HCEC 1CT (cell line): ENCODE measurements at regions not wholly inside any gene's neighbourhood (a gene's known extent, or its start where the extent isn't known, plus 50 kb on each side); places are given as distances from the start of the nearest gene placed in this dataset.

Experiments
- DNase-seq: peaks from one replicate; pipeline ENCODE4 v3.0.0-alpha.2; 2017

DNA sequence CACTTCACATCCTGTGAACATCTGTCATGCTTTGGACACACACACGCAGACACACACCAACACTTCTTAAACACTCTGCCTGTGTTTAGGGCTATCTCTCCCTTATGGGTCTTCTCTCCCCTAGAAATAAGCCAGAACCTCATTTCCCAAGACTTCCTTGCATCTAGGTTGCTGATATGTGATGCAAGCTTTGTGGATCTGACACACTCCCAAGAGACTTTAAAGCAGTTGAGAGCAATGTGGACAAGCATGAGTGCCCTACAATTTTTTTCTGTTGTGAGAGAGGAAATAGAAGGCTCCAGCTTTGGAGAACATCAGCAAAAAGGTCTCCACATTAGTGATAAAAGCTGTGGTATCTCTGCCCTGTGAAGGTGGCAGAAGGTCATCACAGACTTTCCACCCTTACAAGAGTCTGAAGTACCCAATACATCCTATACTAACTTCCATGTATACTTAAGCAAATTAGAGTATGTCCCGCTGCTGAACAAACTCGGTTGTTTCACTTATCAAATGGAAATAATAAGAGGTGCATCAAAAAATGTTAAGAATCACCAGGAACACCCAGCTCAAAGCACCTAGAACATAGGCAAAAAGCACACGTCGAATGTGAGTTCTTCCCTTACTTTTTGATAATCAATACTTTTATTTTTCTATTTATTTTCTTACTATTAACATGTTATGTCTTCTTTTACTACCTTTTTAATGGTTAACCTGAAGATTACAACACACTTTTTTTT is 267.6 kb downstream of the SETD4 start:
- DNase-seq, result no peak

- DNase-seq, result no peak
Observed at GRCh38 chr21:35791541-35792325, 268.6 kb downstream of the SETD4 start.

- DNase-seq, result no peak
Observed at GRCh38 chr21:35783721-35784120, 276.6 kb downstream of the SETD4 start.

- DNase-seq, result no peak
Observed at GRCh38 chr21:35782667-35783066, 277.7 kb downstream of the SETD4 start.

- DNase-seq, result no peak
Observed at GRCh38 chr21:35780983-35781382, 279.3 kb downstream of the SETD4 start.

GRCh38 chr21:35779690-35780570 is 280.4 kb downstream of the SETD4 start:
- DNase-seq, result peak; percentile 86

DNA sequence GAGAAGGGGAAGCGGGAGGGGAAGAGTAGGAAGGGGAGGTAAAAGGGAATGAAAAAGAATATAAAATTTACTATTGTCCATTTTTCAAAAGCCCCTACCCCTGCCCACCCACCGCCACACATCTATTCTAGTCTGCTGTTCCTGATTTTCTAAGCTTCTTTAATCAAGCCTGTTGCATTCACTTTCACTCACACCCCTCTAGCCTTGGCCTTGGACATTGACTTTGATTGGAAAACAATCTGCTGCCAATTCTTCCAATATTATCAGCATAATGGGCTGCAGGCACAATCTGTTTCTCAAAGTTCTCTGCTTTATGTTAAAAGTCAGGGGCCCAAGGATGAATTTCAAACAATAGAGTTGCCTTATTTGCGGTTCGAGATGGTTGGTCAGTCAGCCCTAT is 281.2 kb downstream of the SETD4 start:
- no peak for DNase-seq

DNA sequence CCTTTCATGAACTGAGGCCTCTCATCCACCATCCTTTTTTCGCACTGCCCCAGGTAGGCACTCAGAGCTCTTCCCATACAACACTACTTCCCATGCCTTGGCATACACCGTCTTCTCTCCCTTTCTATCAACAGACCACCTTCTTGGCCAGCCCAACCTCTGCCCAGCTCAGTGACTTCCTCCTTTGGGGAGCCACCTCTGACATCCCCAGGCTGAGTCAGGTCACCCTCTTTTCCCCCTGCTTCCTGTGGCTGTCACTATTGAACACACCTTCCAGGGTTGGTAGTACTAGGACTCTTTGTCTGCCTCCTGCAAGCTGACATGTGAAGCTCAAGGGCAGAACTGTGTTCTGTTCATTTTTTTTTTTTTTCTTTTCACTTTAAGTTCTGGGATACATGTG is 283.2 kb downstream of the SETD4 start:
- DNase-seq, result no peak

GRCh38 chr21:35775778-35776544 is 284.4 kb downstream of the SETD4 start:
- peak; percentile 4 for DNase-seq

DNA sequence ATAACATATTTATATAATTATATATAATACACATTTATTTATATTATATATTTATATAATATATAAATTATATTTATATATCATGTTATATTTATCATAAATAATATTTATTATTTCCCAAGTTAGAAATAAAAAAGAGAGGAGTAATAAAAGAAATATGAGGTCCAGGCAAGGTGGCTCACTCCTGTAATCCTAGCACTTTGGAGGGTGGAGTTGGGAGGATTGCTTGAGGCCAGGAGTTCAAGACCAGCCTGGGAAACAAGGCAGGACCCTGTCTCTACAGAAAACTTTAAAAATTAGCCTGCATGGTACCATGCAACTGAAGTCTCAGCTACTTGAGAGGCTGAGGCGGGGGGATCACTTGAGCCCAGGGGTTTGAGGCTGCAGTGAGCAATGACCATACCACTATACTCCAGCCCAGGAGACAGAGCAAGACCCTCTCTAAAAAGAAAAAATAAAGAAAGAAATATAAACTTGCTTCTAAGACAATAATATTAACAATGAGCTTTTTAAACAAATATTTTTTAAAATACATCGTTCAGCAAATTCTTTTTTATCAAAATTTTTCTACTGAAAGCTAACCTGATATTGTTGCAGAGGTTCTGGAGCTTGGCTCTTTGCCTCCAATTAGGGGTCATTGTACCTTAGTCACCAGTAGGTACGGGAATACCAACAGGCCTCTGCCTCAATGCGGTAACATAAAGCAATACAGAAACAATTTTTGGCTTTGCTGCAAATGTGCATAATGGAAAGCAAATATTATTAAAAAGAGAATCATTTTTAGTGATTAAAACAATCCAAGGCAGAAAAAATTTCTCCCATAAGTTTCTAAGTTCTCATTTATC is 290.0 kb downstream of the SETD4 start:
- DNase-seq, result no peak

DNA sequence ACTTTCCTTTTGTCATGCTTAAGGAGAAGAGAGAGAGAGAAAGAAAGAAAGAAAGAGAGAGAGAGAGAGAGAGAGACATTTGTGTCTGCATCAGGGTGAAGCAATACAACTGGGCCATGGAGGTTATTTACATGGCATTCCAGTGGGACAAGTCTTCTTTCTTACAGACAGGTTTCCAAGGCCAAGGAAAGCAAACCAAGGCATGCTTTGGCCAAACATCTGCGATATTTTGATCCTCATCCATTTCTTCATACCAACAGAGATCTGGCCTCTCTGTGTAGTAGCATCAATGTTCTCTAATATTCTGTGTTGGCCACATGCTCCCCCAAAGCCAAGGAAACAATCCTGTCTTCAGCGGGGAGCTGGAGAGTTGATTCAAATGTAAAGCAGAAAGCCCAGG is 292.1 kb downstream of the SETD4 start:
- no peak for DNase-seq

DNA sequence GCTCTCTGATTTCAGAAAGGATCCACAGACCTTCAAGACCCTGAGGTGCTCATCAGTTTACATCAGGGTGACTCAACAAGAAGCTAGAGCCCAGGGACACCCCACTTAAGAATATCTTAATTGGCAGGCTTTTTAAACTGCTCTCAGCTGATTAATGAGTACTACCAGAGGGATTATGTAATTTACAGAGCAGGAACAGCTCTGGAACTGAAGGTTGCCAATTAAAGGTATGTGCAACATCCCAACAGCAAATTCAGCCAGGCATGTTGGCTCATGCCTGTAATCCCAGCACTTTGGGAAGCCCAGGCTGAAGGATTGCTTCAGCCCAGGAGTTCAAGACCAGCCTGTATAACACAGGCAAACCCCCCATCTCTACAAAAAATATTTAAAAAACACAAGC is 295.7 kb downstream of the SETD4 start:
- no peak for DNase-seq

GRCh38 chr21:35764077-35764476 is 296.2 kb downstream of the SETD4 start:
- DNase-seq, result no peak

DNA sequence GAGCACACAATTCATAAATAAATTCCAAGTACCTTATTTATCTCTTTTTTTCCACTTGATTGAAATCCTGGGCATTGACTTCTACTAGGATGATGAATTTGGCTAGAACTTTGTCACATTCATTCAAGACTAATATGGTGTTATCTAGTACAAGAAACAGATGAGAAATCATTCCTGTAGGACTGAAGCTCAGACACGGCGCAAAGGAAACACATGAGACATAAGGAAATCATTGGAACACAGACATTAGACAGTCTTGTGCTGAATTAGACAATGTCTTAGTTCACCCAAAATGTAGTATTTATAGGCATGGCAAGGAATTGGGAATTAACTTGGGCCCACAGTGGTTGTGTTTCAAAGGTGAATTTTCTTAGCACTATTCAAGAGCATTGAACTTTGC is 305.7 kb downstream of the SETD4 start:
- DNase-seq, result no peak

- DNase-seq, result no peak
Observed at GRCh38 chr21:35753308-35753707, 307.0 kb downstream of the SETD4 start.

DNA sequence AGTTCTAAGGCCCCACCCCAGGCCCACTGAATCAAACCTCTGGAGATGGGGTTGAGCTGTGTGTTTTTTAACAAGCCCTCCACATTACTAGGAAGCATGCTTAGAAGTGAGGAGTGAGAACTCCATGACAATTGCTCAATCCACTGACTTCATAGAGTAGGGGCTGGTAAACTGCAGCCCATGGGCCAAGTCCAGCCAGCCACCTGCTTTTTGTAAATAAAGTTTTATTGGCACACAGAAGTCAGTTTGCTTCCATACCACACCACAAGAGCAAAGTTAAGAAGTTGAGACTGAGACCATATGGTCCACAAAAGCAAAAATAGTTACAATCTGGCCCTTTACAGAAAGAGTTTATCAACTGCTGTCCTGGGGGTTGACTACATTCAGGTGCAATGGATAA is 309.2 kb downstream of the SETD4 start:
- no peak for DNase-seq

DNA sequence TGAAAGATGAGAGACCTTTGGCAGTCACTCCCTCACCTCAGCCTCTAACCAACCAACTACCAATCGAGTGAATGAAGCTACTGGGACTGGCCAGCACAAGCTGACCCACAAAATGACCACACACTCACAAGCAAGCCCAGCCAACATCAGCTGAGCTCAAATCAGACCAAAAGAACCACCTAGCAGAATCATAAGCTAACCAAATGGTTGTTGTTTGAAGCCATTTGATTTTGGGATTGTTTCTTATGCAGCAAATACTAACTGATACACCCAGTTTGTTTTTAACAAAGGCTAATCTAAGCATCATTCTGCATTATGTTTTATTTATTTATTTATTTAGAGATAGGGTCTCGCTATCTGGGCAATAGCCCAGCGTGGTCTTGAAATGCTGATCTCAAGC is 310.4 kb downstream of the SETD4 start:
- DNase-seq, result no peak

GRCh38 chr21:35748678-35749314 is 311.5 kb downstream of the SETD4 start:
- DNase-seq, result no peak

- peak; percentile 67 for DNase-seq
Observed at GRCh38 chr21:35743571-35743970, 316.8 kb downstream of the SETD4 start.

DNA sequence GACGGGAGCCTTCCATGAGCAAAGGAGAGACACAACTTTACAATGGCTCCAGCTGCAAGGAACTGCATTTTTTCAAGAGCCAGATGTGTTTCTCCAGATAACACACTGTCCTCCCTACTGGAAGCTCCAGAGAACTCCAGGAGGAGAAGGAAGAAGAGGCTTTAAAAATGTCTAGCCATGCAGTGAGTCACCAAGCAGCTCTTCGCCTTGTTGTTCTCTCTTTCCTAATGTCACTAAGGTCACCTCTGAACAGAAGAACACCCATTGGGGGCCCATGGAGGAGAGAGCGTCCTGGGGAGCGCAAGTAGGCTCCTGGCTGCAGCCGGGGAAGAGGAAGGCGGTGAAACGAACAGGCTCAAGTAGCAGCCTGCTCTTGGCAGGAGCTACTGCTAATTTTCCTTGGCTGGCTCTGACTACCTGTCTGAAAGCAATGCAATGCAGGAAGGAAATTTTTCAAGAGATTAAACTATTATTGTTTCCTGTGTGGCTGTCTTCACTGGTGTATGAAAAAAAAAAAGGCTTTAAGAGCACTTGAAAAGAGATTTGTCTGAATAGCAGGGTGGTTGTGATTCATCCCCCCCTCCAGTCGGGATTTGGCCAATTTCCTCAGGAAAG is 321.9 kb downstream of the SETD4 start:
- DNase-seq, result peak; percentile 41

DNA sequence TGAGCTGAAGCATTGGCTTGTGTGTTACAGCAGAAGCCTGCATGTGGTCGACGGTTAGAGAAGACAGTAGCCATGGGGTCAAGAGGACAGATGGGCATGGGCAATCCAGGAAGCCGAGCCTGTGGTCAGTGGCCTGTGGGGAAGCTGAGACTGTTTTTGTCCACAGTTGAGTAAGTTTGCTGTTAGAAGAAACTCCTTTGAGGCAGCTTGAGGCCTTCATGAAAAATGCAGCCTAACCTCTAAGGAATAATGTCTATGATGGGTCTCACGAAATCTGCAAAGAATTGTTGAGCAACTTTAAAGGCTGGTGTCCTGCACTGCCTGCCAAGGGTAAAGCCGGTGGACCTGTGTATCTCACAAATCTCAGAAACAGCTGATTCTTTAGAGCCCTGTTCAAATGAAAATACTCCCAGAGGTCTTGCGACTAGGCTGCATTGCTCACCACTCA is 322.4 kb downstream of the SETD4 start:
- DNase-seq, result no peak
